A673 (cell line): ENCODE measurements at regions not wholly inside any gene's neighbourhood (a gene's known extent, or its start where the extent isn't known, plus 50 kb on each side); places are given as distances from the start of the nearest gene placed in this dataset.

Experiments used
- BruUV-seq: library from RNA; stranded (reverse); fragments of 400-500 nt; replicated peaks from 2 replicates; lab custom pipeline; 2021; lab: Mats Ljungman, UMichigan
- CTCF ChIA-PET: fragments of 300-600 bp; sonication (Branson Sonifier 250); formaldehyde crosslinking; loops from one replicate; lab custom pipeline; 2022; ENCODE audit warnings: antibody characterized with exemption; lab: Charles Lee
- POLR2A ChIA-PET: fragments of 300-600 bp; sonication (Branson Sonifier 250); formaldehyde crosslinking; loops from one replicate; lab custom pipeline; 2022; ENCODE audit warnings: antibody characterized with exemption; ENCODE audit not compliant: low non-redundant PET; lab: Charles Lee
- DNase-seq: peaks from one replicate; pipeline ENCODE4 v3.0.0-alpha.2; 2015; ENCODE audit warnings: low spot score
- H3K27ac ChIP-seq: fragments of 200-600 bp; sonication (generic); 2 replicates; pipeline ENCODE4 v1.5.1; 2016; ENCODE audit warnings: mixed run types, low read depth, mild to moderate bottlenecking, mixed read lengths, antibody characterized with exemption, low read length; ENCODE audit not compliant: poor library complexity, severe bottlenecking
- H3K27me3 ChIP-seq: fragments of 200-600 bp; sonication (generic); replicated peaks from 2 replicates; pipeline ENCODE4 v1.6.1; 2017; ENCODE audit warnings: mixed run types, low read depth, mild to moderate bottlenecking, mixed read lengths, antibody characterized with exemption, low read length; ENCODE audit not compliant: insufficient read depth, poor library complexity
- H3K36me3 ChIP-seq: fragments of 200-600 bp; sonication (generic); 2 replicates; pipeline ENCODE4 v1.6.1; 2016; ENCODE audit warnings: mixed run types, mild to moderate bottlenecking, mixed read lengths, antibody characterized with exemption, low read length; ENCODE audit not compliant: insufficient read depth, poor library complexity, severe bottlenecking
- H3K4me1 ChIP-seq: fragments of 200-600 bp; sonication (generic); 2 replicates; pipeline ENCODE4 v1.6.1; 2017; ENCODE audit warnings: mixed run types, mild to moderate bottlenecking, mixed read lengths, antibody characterized with exemption, low read length; ENCODE audit not compliant: insufficient read depth, poor library complexity, severe bottlenecking
- H3K4me3 ChIP-seq: fragments of 200-600 bp; sonication (generic); 2 replicates; pipeline ENCODE4 v1.5.1; 2016; ENCODE audit warnings: low read depth, mixed run types, mild to moderate bottlenecking, mixed read lengths, low read length; ENCODE audit not compliant: poor library complexity, severe bottlenecking
- H3K9me3 ChIP-seq: fragments of 200-600 bp; sonication (generic); 2 replicates; pipeline ENCODE4 v1.6.1; 2016; ENCODE audit warnings: mixed run types, low read depth, mild to moderate bottlenecking, mixed read lengths, antibody characterized with exemption, low read length; ENCODE audit not compliant: poor library complexity, severe bottlenecking
- EZH2 ChIP-seq: fragments of 200-600 bp; sonication (generic); IDR thresholded peaks from 2 replicates; pipeline ENCODE4 v1.6.1; 2017; ENCODE audit warnings: borderline replicate concordance, low read depth, mild to moderate bottlenecking, mixed read lengths, antibody characterized with exemption, low read length; ENCODE audit not compliant: poor library complexity, severe bottlenecking
- intact Hi-C: fragments of 100-400 bp; cut with micrococcal nuclease; formaldehyde crosslinking; loops from one replicate; pipeline ENCODE4 v1.10.0; 2022; ENCODE audit not compliant: unreplicated experiment
- TF ChIP-seq, protein P1 (sequence below): fragments of 300-800, 200-600 bp; sonication (generic); conservative IDR thresholded peaks from 2 replicates; pipeline ENCODE4 v1.5.1; 2017; ENCODE audit warnings: low read depth, mild to moderate bottlenecking, antibody characterized with exemption, low read length, moderate library complexity, mixed read lengths

DNA sequence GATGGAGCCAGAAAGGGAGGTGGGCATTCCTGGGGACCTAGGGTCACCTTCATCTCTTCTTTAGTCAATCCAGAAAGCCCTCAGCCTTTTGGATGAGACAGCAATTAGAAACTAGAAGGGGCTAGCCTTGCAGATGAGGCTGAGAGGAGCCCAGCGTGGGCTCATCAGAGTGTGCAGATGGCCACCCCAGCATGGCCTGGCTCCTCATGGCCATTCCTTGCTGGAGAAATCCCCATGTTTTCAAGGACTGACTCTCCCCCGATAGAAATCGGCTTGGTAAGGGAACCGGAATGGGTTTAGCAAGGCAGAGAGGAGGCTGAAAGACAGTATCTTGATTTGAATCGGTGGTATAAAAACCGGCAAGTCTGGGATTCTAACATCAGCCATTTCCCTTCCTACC lies 274.6 kb downstream of the BUD13 start:
- DNase-seq, result no peak
- ChIA-PET POLR2A (no interaction called here), CTCF (interaction anchor here (0.6 kb wide), 1 partner anchor 15 kb away, joined by 4 read pairs; no protein-coding TSS in a partner anchor)
- intact Hi-C loops, result loop anchor here (10.0 kb wide), 1 partner anchor 1173 kb away; no protein-coding TSS in a partner anchor
- Histone ChIP-seq H3K9me3 (no peaks in the 10 kb centered on the region), H3K36me3 (no peaks in the 10 kb centered on the region), H3K4me3 (no peak overlapping the region), H3K27ac (no peak overlapping the region), H3K27me3 (peaks cover 42% of the 10 kb centered on the region), H3K4me1 (no peaks in the 10 kb centered on the region)
- BruUV-seq, result no TSS peak
- TF ChIP-seq, protein P1, sequence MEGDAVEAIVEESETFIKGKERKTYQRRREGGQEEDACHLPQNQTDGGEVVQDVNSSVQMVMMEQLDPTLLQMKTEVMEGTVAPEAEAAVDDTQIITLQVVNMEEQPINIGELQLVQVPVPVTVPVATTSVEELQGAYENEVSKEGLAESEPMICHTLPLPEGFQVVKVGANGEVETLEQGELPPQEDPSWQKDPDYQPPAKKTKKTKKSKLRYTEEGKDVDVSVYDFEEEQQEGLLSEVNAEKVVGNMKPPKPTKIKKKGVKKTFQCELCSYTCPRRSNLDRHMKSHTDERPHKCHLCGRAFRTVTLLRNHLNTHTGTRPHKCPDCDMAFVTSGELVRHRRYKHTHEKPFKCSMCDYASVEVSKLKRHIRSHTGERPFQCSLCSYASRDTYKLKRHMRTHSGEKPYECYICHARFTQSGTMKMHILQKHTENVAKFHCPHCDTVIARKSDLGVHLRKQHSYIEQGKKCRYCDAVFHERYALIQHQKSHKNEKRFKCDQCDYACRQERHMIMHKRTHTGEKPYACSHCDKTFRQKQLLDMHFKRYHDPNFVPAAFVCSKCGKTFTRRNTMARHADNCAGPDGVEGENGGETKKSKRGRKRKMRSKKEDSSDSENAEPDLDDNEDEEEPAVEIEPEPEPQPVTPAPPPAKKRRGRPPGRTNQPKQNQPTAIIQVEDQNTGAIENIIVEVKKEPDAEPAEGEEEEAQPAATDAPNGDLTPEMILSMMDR, result no peak
- no peak for TF ChIP-seq EZH2

DNA sequence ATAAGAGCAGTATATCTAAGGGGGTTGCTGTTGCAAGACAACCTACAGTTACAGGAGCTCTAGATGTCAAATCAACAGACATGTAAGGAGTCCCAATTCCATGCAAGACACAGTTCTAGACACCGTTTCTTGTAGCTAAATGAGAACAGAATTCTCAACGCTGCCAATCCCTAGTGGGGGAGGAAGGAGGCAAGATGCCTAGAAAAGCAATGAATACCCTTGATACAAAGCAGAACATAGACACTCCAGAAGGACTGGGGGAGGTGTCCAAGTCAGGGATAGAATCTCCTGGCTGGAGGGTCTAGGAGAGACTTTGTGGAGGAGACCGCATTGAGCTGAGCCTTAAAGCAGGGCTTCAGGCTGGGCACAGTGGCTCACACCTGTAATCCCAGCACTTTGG lies 280.2 kb downstream of the BUD13 start:
- POLR2A ChIA-PET, result no interaction called here
- peaks cover 39% of the 10 kb centered on the region for H3K27me3 ChIP-seq
- no peak overlapping the region for H3K4me3 ChIP-seq
- no peaks in the 10 kb centered on the region for H3K36me3 ChIP-seq
- no peaks in the 10 kb centered on the region for H3K4me1 ChIP-seq
- intact Hi-C loops, result loop anchor here (10.0 kb wide), 1 partner anchor 1168 kb away; no protein-coding TSS in a partner anchor
- CTCF ChIA-PET, result no interaction called here
- H3K27ac ChIP-seq, result no peak overlapping the region
- no peaks in the 10 kb centered on the region for H3K9me3 ChIP-seq
- DNase-seq, result no peak
- TF ChIP-seq, protein P1, result no peak
- TF ChIP-seq EZH2, result no peak
- BruUV-seq, result no TSS peak

DNA sequence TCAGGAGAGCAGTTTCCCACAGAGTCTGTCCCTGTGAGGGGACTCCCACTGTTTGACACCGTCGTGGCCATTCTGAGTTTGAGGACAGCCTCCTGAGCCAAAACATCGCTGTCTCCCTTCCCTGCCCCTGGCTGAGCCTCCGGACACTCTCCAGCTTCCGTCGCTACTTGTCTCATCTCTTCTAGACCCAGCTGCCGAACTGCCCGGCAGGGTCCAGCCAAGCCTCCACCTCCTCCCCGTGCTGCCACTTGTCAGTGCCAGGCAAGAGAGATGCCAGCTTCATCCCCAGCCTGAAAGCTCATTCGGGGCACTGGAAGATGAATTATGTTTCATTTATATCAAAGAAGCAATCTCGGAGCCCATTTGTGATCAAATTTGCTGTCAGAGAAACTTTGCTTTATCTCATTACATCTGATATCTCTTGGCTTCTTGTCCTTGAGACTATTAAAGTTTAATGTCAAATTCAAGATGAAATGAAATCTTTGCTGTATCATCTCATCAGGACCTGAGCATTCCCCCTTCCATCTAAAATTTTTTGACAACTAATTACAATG lies 283.9 kb downstream of the BUD13 start:
- no peaks in the 10 kb centered on the region for H3K9me3 ChIP-seq
- H3K27ac ChIP-seq, result no peak overlapping the region
- no TSS peak for BruUV-seq
- TF ChIP-seq, protein P1, result no peak
- no peak for TF ChIP-seq EZH2
- POLR2A ChIA-PET, result no interaction called here
- H3K4me3 ChIP-seq, result no peak overlapping the region
- no peak for DNase-seq
- no peaks in the 10 kb centered on the region for H3K4me1 ChIP-seq
- CTCF ChIA-PET, result no interaction called here
- no peaks in the 10 kb centered on the region for H3K36me3 ChIP-seq
- H3K27me3 ChIP-seq, result peaks cover 44% of the 10 kb centered on the region
- intact Hi-C loops, result no loop called here
